Natural killer cell (primary cell): ENCODE measurements at regions not wholly inside any gene's neighbourhood (a gene's known extent, or its start where the extent isn't known, plus 50 kb on each side); places are given as distances from the start of the nearest gene placed in this dataset.

Source experiments
- ATAC-seq, 3 donors: fragments of 150-1000 bp in 2 of 3; fragments of 200-7000 bp in 1 of 3; cut with Tn5 transposase; 1 replicate in 1 of 3; 2 replicates in 2 of 3; pipeline ENCODE4 v1.10.0; 2021; ENCODE audit warnings: mild to moderate bottlenecking in 2 of 3, moderate library complexity in 2 of 3
- DNase-seq, 2 donors: peaks; one replicate each; pipeline versions ENCODE4 v3.0.0 to v3.0.0-alpha.2; 2013 to 2021; ENCODE audit warnings: mixed read lengths in 1 of 2
- H3K27ac ChIP-seq: one replicate; pipeline ENCODE4 v1.5.1; 2013; ENCODE audit warnings: mild to moderate bottlenecking, low read length
- H3K27me3 ChIP-seq: one replicate; pipeline ENCODE4 v1.6.1; 2013; ENCODE audit warnings: low read length; ENCODE audit not compliant: control insufficient read depth, insufficient read depth
- H3K36me3 ChIP-seq: one replicate; pipeline ENCODE4 v1.6.1; 2013; ENCODE audit warnings: low read length; ENCODE audit not compliant: control insufficient read depth, insufficient read depth
- H3K4me1 ChIP-seq: one replicate; pipeline ENCODE4 v1.6.1; 2013; ENCODE audit warnings: low read length; ENCODE audit not compliant: control insufficient read depth, insufficient read depth
- H3K4me3 ChIP-seq: one replicate; pipeline ENCODE4 v1.5.1; 2013; ENCODE audit warnings: low read length
- H3K9me3 ChIP-seq: one replicate; pipeline ENCODE4 v1.6.1; 2013; ENCODE audit warnings: low read length; ENCODE audit not compliant: control insufficient read depth, insufficient read depth
- H3K27ac Mint-ChIP-seq, 2 donors: one replicate each; pipeline ENCODE4 v1.8.0; 2022; ENCODE audit warnings: mild to moderate bottlenecking in 2 of 2, mixed read lengths in 2 of 2, moderate library complexity in 1 of 2
- H3K27me3 Mint-ChIP-seq, 2 donors: one replicate each; pipeline ENCODE4 v1.8.0; 2022; ENCODE audit warnings: low read depth in 2 of 2, mixed read lengths in 2 of 2
- H3K36me3 Mint-ChIP-seq: one replicate; pipeline ENCODE4 v1.8.0; 2022; ENCODE audit warnings: mixed read lengths
- H3K4me1 Mint-ChIP-seq, 2 donors: one replicate each; pipeline ENCODE4 v1.8.0; 2022; ENCODE audit warnings: mixed read lengths in 2 of 2
- H3K4me3 Mint-ChIP-seq: one replicate; pipeline ENCODE4 v1.8.0; 2022; ENCODE audit warnings: mild to moderate bottlenecking, moderate library complexity, mixed read lengths
- H3K9me3 Mint-ChIP-seq, 2 donors: one replicate each; pipeline ENCODE4 v1.8.0; 2022; ENCODE audit warnings: mixed read lengths in 2 of 2
- WGBS: methylation state at CpG from one replicate; pipeline ENCODE4 v1.1.7; 2013; ENCODE audit warnings: missing lambda C conversion rate; ENCODE audit not compliant: insufficient coverage; 5-methylcytosine and 5-hydroxymethylcytosine counted together
- intact Hi-C: fragments of 100-400 bp; cut with micrococcal nuclease; formaldehyde crosslinking; loops from one replicate; pipeline ENCODE4 v1.14.2; 2022
- TF ChIP-seq, protein P1 (sequence below): fragments of 200-600 bp; IDR thresholded peaks from one replicate; pipeline ENCODE4 v1.8.0; 2022; ENCODE audit warnings: antibody characterized with exemption

- no peaks in the 10 kb centered on the region for H3K9me3 Mint-ChIP-seq
- H3K4me3 ChIP-seq: no peak overlapping the region
- no peak overlapping the region for H3K27ac ChIP-seq
- H3K27me3 Mint-ChIP-seq: peaks cover 0 to 8% of the 10 kb centered on the region in 2 donors
- peaks cover 0 to 8% of the 10 kb centered on the region in 2 donors for H3K4me1 Mint-ChIP-seq
- 72% methylated on average over 21 of the region's 21 CpGs for WGBS
- no peaks in the 10 kb centered on the region for H3K36me3 Mint-ChIP-seq
- TF ChIP-seq, protein P1, sequence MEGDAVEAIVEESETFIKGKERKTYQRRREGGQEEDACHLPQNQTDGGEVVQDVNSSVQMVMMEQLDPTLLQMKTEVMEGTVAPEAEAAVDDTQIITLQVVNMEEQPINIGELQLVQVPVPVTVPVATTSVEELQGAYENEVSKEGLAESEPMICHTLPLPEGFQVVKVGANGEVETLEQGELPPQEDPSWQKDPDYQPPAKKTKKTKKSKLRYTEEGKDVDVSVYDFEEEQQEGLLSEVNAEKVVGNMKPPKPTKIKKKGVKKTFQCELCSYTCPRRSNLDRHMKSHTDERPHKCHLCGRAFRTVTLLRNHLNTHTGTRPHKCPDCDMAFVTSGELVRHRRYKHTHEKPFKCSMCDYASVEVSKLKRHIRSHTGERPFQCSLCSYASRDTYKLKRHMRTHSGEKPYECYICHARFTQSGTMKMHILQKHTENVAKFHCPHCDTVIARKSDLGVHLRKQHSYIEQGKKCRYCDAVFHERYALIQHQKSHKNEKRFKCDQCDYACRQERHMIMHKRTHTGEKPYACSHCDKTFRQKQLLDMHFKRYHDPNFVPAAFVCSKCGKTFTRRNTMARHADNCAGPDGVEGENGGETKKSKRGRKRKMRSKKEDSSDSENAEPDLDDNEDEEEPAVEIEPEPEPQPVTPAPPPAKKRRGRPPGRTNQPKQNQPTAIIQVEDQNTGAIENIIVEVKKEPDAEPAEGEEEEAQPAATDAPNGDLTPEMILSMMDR: no peak
- H3K9me3 ChIP-seq: no peaks in the 10 kb centered on the region
- H3K36me3 ChIP-seq: no peaks in the 10 kb centered on the region
- H3K4me1 ChIP-seq: no peaks in the 10 kb centered on the region
- intact Hi-C loops: no loop called here
- DNase-seq (no peak), ATAC-seq (no peak)
- no peak overlapping the region for H3K27ac Mint-ChIP-seq
- no peaks in the 10 kb centered on the region for H3K27me3 ChIP-seq
- H3K4me3 Mint-ChIP-seq: no peak overlapping the region
These were observed 91.1 kb upstream of the B3GAT1 start for GRCh38 chr11:134503100-134503499.

DNA sequence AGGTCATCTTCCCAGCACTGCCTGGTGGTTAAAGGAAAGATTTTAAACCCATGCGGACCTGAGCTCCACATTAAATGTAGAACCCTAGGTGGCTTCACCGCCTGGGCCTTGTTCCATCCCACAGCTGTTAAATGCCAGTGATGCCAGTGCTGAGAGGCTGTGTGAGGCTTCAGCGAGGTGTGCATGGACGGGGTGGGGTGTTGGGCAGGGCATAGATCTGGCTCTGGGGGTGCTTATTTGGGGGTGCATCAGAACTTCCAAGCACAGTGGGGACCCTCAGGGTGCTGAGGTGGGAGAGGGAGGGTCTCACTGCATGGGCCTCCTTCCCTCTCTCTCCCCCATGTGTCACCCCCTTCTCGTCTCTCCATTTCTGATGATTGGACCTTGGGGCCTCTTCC, 90.1 kb upstream of the B3GAT1 start:
- Histone ChIP-seq H3K9me3 (no peaks in the 10 kb centered on the region), H3K27ac (no peak overlapping the region), H3K4me1 (no peaks in the 10 kb centered on the region), H3K27me3 (no peaks in the 10 kb centered on the region), H3K4me3 (no peak overlapping the region), H3K36me3 (no peaks in the 10 kb centered on the region)
- Mint-ChIP-seq H3K9me3 (no peaks in the 10 kb centered on the region), H3K4me1 (peaks cover 7 to 11% of the 10 kb centered on the region in 2 donors), H3K36me3 (no peaks in the 10 kb centered on the region), H3K4me3 (no peak overlapping the region), H3K27me3 (peaks cover 6 to 12% of the 10 kb centered on the region in 2 donors), H3K27ac (no peak overlapping the region)
- intact Hi-C loops: no loop called here
- no peak for DNase-seq
- no peak for ATAC-seq
- TF ChIP-seq, protein P1: no peak
- 82% methylated on average over 5 of the region's 5 CpGs for WGBS

DNA sequence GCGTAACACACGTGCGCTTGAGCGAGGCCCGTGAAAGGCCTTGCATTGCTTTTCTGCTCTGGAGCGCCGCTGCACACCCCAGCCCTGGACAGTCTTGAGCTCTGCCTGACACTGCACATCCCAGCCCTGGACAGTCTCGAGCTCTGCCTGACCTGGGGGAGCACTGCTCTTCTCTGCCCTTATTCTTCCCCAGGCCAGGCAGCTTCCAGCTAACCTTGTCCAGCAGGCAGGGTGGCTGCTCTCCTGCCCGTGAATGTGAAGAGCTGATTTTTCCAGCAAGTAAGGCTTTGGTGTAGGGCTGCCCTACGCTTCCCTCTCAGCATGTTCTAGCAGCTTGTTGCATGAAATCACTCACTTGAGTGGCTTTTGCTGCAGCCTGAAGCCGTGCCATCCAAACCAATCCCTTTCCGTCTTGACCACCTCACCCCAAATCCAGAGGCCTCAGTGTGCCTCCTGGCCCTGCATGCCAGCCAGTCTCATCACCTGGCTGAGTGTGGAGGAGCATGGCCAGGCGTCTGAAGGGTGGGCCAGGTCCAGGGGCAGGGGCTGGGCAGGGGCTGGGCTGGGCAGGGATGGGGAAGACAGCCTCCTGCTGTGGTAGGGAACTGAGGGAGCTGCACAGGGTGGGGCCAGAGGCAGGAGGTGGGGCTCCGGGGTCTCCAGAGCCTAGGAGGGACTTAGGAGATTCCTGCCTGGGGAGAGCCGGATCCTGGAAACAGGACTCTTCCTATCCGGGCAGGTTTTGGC, 89.5 kb upstream of the B3GAT1 start:
- Histone ChIP-seq H3K27ac (no peak overlapping the region), H3K9me3 (no peaks in the 10 kb centered on the region), H3K27me3 (no peaks in the 10 kb centered on the region), H3K4me3 (no peak overlapping the region), H3K36me3 (no peaks in the 10 kb centered on the region), H3K4me1 (no peaks in the 10 kb centered on the region)
- DNase-seq: no peak
- peaks cover 0 to 4% of the 10 kb centered on the region in 2 donors for H3K9me3 Mint-ChIP-seq
- H3K4me3 Mint-ChIP-seq: no peak overlapping the region
- H3K27me3 Mint-ChIP-seq: peaks cover 12 to 17% of the 10 kb centered on the region in 2 donors
- no peaks in the 10 kb centered on the region for H3K36me3 Mint-ChIP-seq
- intact Hi-C loops: no loop called here
- H3K27ac Mint-ChIP-seq: no peak overlapping the region
- ATAC-seq: no peak
- TF ChIP-seq, protein P1: no peak
- 84% methylated on average over 16 of the region's 16 CpGs for WGBS
- peaks cover 7 to 11% of the 10 kb centered on the region in 2 donors for H3K4me1 Mint-ChIP-seq

DNA sequence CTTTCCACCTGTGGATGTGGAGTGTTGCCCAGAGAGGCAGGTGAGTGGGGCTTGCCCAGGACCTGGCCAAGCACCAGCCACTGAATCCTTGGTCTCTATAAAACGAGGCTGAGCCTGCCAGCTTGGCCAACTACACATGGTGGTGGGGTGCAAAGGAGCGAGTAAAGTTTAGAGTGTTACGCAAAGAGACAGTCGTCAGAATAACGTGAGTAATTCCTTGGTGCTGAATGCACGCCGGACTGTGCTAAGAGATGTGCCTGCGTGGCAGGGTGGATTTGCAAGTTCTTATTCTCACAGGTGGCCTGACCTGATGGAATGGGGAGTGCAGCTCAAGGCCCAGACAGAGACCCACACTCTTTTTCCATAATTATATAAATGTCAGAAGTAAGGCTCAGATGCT, 88.6 kb upstream of the B3GAT1 start:
- ATAC-seq: no peak

More for the DNA sequence above, 88.6 kb upstream of the B3GAT1 start:
- DNase-seq: no peak
- H3K27ac ChIP-seq: no peak overlapping the region
- no peaks in the 10 kb centered on the region for H3K9me3 ChIP-seq
- no peaks in the 10 kb centered on the region for H3K27me3 ChIP-seq
- H3K27ac Mint-ChIP-seq: no peak overlapping the region
- TF ChIP-seq, protein P1: no peak
- H3K4me3 Mint-ChIP-seq: no peak overlapping the region
- no peak overlapping the region for H3K4me3 ChIP-seq
- intact Hi-C loops: no loop called here
- H3K4me1 ChIP-seq: no peaks in the 10 kb centered on the region
- peaks cover 0 to 5% of the 10 kb centered on the region in 2 donors for H3K9me3 Mint-ChIP-seq
- peaks cover 7 to 11% of the 10 kb centered on the region in 2 donors for H3K4me1 Mint-ChIP-seq
- H3K36me3 Mint-ChIP-seq: no peaks in the 10 kb centered on the region
- WGBS: 82% methylated on average over 8 of the region's 8 CpGs
- H3K27me3 Mint-ChIP-seq: peaks cover 12 to 18% of the 10 kb centered on the region in 2 donors
- H3K36me3 ChIP-seq: no peaks in the 10 kb centered on the region
